WTC11 (cell line): ENCODE measurements at regions not wholly inside any gene's neighbourhood (a gene's known extent, or its start where the extent isn't known, plus 50 kb on each side); places are given as distances from the start of the nearest gene placed in this dataset.

Experiments
- AFF4 ChIP-seq: sonication (generic); formaldehyde crosslinking; IDR thresholded peaks from 2 replicates; pipeline ENCODE4 v1.8.1; 2023; ENCODE audit warnings: mild to moderate bottlenecking, missing genetic modification reagents, borderline replicate concordance
- CTCF ChIP-seq: fragments of 200-600 bp; IDR thresholded peaks from 2 replicates; pipeline ENCODE4 v1.8.0; 2022; ENCODE audit warnings: antibody characterized with exemption
- JUN ChIP-seq: sonication (generic); formaldehyde crosslinking; IDR thresholded peaks from 2 replicates; pipeline ENCODE4 v1.8.0; 2023; ENCODE audit warnings: mild to moderate bottlenecking, missing genetic modification reagents

GRCh38 chr5:136432705-136433104, 67.4 kb upstream of the TRPC7 start:
- TF ChIP-seq CTCF (no peak), JUN (CRISPR knock-in tag) (no peak), AFF4 (CRISPR knock-in tag) (no peak)
